ENCODE measurements at regions not wholly inside any gene's neighbourhood (a gene's known extent, or its start where the extent isn't known, plus 50 kb on each side); places are given as distances from the start of the nearest gene placed in this dataset.

- POLR2A ChIA-PET, result no interaction called here
- Histone ChIP-seq H3K27ac (ENCODE audit: insufficient read depth, low read depth, low read length) (no peak overlapping the region), H3K4me1 (ENCODE audit: control insufficient read depth, extremely low read depth, insufficient read depth, low read length) (no peaks in the 10 kb centered on the region), H2AFZ (ENCODE audit: low read depth, low read length) (no peak overlapping the region), H3K79me2 (ENCODE audit: control insufficient read depth, insufficient read depth, low read length) (no peaks in the 10 kb centered on the region), H3K4me2 (ENCODE audit: insufficient read depth, low read length) (no peak overlapping the region), H3K9ac (replicated peaks; ENCODE audit: extremely low read depth, insufficient read depth, low read length) (no peak overlapping the region), H3K9me3 (replicated peaks; ENCODE audit: control insufficient read depth, insufficient read depth, low read length) (no peaks in the 10 kb centered on the region), H3K36me3 (ENCODE audit: control insufficient read depth in 2 of 2, extremely low read depth in 1 of 2, insufficient read depth in 2 of 2, low read length in 2 of 2) (no peaks in the 10 kb centered on the region), H3K4me3 (replicated peaks in 1 of 3; ENCODE audit: insufficient read depth in 1 of 3, low read depth in 1 of 3, low read length in 3 of 3) (no peak overlapping the region), H3K9me1 (replicated peaks; ENCODE audit: control insufficient read depth, extremely low read depth, insufficient read depth, low read length) (no peaks in the 10 kb centered on the region), H4K20me1 (replicated peaks; ENCODE audit: control insufficient read depth, extremely low read depth, insufficient read depth, low read length) (no peaks in the 10 kb centered on the region), H3K27me3 (ENCODE audit: control insufficient read depth in 2 of 2, insufficient read depth in 2 of 2, low read length in 2 of 2) (no peaks in the 10 kb centered on the region)
- BruUV-seq (replicated peaks), result no TSS peak
- no peak for FAIRE-seq
- TF ChIP-seq MYC (IDR thresholded peaks at IDR 0.05; ENCODE audit: low read depth, low read length) (no peak), GATA2 (IDR thresholded peaks at IDR 0.05; ENCODE audit: insufficient read depth, insufficient read length, low read depth, low read length) (no peak), JUN (IDR thresholded peaks at IDR 0.05; ENCODE audit: borderline replicate concordance, insufficient read depth, insufficient read length, low read depth) (no peak), FOS (IDR thresholded peaks at IDR 0.05; ENCODE audit: borderline replicate concordance, insufficient read depth, low read length) (no peak), CTCF (IDR thresholded peaks at IDR 0.05; ENCODE audit: extremely low read depth in 1 of 2, insufficient read depth in 1 of 2, low read depth in 1 of 2, low read length in 2 of 2) (no peak), EZH2 (IDR thresholded peaks at IDR 0.05; ENCODE audit: borderline replicate concordance, low read depth, low read length, severe bottlenecking) (no peak)
- TF ChIP-seq, protein P1, sequence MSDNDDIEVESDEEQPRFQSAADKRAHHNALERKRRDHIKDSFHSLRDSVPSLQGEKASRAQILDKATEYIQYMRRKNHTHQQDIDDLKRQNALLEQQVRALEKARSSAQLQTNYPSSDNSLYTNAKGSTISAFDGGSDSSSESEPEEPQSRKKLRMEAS (IDR thresholded peaks at IDR 0.05; ENCODE audit: insufficient read depth, insufficient read length), result no peak
- dilution Hi-C loops (cut with MboI; ENCODE audit: extremely low pct_ligation_motif_present, low sequenced_read_pairs) (no loop called here), intact Hi-C loops (cut with micrococcal nuclease) (no loop called here)
- no peak for DNase-seq (ENCODE audit: low read depth, low spot score)
- CTCF ChIA-PET, result interaction anchor here (1.0 kb wide), 1 partner anchor 10 kb away, joined by 3 read pairs; no protein-coding TSS in a partner anchor
These were observed 113.1 kb downstream of the RRAGC start for GRCh38 chr1:38746402-38746935.
